HUES6 (cell line): ENCODE measurements at regions not wholly inside any gene's neighbourhood (a gene's known extent, or its start where the extent isn't known, plus 50 kb on each side); places are given as distances from the start of the nearest gene placed in this dataset.

Experiments used
- H3K27ac ChIP-seq: 2 replicates; pipeline ENCODE4 v1.7.0; 2013; ENCODE audit warnings: low read depth, mild to moderate bottlenecking, low read length, inconsistent platforms
- H3K27me3 ChIP-seq: 2 replicates; pipeline ENCODE4 v1.6.1; 2013; ENCODE audit warnings: low read length; ENCODE audit not compliant: control insufficient read depth, insufficient read depth
- H3K36me3 ChIP-seq: 2 replicates; pipeline ENCODE4 v1.6.1; 2013; ENCODE audit warnings: low read length; ENCODE audit not compliant: control insufficient read depth, insufficient read depth
- H3K4me1 ChIP-seq: 2 replicates; pipeline ENCODE4 v1.6.1; 2013; ENCODE audit warnings: low read length; ENCODE audit not compliant: control insufficient read depth, insufficient read depth
- H3K4me3 ChIP-seq: 2 replicates; pipeline ENCODE4 v1.5.1; 2013; ENCODE audit warnings: low read depth, low read length
- H3K9ac ChIP-seq: one replicate; pipeline ENCODE4 v1.6.1; 2013; ENCODE audit warnings: mild to moderate bottlenecking, low read length
- H3K9me3 ChIP-seq: 2 replicates; pipeline ENCODE4 v1.6.1; 2013; ENCODE audit warnings: low read depth, low read length; ENCODE audit not compliant: control insufficient read depth, insufficient read depth

DNA sequence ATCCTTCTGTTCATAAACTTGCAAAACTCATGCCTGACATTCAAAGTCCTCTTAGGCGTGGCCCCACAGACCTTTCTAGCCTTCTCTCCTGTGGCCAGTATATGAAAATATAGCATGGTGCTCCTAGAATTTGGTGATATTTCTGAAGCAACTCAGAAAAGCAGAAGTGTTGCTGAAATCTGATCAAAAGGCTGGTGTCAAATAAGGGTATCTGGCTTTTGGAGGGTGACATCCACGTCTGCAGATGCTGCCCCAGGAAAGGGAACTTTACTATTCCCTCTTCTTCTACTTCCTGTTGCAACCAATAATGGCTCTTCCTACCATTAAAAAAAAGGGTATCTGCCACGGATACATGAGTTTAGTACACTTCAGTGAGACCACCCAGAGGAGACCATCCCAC, 83.9 kb upstream of the RPS6KA3 start:
- no peak overlapping the region for H3K4me3 ChIP-seq
- H3K9me3 ChIP-seq, result no peaks in the 10 kb centered on the region
- no peaks in the 10 kb centered on the region for H3K4me1 ChIP-seq
- no peaks in the 10 kb centered on the region for H3K36me3 ChIP-seq
- no peak overlapping the region for H3K9ac ChIP-seq
- no peak overlapping the region for H3K27ac ChIP-seq
- H3K27me3 ChIP-seq, result peaks cover 15% of the 10 kb centered on the region; the same call in 1 of the 2 replicates

DNA sequence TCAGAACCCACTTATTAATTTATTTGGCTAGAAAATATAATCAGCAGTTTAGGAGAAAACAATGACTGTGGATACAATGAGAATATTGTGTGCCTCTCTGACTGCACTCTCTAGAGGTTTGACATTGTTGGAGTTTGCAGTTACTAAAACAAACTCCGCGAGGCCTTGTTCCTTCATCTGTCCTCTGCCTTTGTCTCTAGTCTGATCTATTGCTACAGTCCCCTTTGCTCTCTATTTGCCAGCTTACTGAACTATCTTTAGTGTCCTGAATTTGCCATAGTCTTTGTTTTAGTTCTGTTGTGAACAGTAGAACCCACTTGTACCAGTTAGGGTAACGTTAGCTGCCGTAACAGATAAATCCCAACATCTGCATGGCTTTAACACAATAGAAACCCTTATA, 81.4 kb upstream of the RPS6KA3 start:
- Histone ChIP-seq H3K27ac (no peak overlapping the region), H3K9me3 (peaks cover 8% of the 10 kb centered on the region)

DNA sequence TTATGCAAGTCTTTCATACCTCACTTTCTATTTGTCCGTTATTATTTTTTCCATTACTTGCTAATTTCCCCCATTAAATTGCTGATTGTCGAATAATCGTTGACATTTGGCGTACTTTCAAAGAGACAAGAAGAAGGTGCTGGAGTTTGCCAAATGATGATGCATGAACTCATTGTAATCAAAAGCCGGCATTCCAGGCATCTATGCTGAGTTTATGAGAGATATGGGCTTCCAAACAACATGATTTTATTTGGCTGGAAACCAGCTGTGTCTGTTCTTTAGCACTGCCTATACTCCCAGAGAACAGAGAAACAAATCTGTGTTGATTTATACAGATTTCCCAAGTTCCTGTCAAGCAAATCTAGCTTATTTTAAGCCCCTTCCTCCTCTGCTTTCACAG, 80.8 kb upstream of the RPS6KA3 start:
- no peak overlapping the region for H3K9ac ChIP-seq
- H3K9me3 ChIP-seq, result peaks cover 8% of the 10 kb centered on the region
- peaks cover 15% of the 10 kb centered on the region; the same call in 1 of the 2 replicates for H3K27me3 ChIP-seq
- no peak overlapping the region for H3K27ac ChIP-seq
- H3K4me3 ChIP-seq, result no peak overlapping the region
- no peaks in the 10 kb centered on the region for H3K36me3 ChIP-seq
- H3K4me1 ChIP-seq, result no peaks in the 10 kb centered on the region

More for the DNA sequence above, 81.4 kb upstream of the RPS6KA3 start:
- Histone ChIP-seq H3K27me3 (peaks cover 15% of the 10 kb centered on the region; the same call in 1 of the 2 replicates), H3K4me3 (no peak overlapping the region), H3K4me1 (no peaks in the 10 kb centered on the region), H3K9ac (no peak overlapping the region), H3K36me3 (no peaks in the 10 kb centered on the region)

DNA sequence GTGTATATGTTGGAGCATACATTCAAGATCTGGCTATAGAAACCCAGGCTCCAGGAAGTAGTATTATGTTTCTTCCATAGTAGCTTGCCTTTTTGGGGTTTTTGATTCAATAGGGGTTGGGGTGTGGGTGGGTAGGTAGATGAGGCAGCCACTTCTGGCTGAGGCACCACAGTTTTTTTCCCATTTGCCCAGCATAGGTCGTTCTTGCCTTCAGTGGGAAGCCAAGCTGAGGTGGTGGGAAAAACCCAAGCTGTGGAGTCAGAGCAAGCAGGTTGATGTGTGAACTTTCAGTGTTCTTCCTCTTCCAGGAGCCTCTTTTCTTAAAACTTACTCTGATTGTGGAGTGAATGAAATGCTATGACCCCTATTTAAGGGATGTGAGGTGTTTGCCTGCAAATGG, 67.0 kb upstream of the RPS6KA3 start:
- Histone ChIP-seq H3K4me3 (no peak overlapping the region), H3K36me3 (no peaks in the 10 kb centered on the region), H3K27ac (no peak overlapping the region), H3K4me1 (peaks cover 24% of the 10 kb centered on the region), H3K9ac (no peak overlapping the region), H3K9me3 (no peaks in the 10 kb centered on the region), H3K27me3 (peaks cover 66% of the 10 kb centered on the region)

DNA sequence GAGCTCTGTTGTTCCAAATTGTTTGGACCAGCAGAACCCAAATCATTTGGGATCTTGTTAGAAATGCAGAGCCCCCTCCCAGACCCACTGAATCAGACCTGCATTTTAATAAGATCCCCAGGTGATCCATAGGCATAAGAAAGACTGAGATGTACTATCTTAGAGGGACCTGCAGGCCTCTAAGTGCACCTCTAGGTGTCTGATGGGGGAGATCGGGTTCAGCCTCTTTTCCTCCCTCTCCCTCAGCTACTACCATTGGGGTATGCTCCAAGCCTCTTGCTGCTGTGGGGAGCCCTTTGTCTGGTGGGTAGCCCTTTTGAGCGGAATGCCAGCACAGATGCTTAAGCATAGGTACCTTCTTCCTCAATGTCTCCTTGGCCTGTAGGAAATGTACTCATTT, 63.8 kb upstream of the RPS6KA3 start:
- Histone ChIP-seq H3K36me3 (no peaks in the 10 kb centered on the region), H3K9me3 (no peaks in the 10 kb centered on the region), H3K9ac (no peak overlapping the region), H3K4me1 (peaks cover 24% of the 10 kb centered on the region), H3K27ac (no peak overlapping the region), H3K27me3 (peaks cover 79% of the 10 kb centered on the region), H3K4me3 (no peak overlapping the region)

GRCh38 chrX:20329435-20329834, 62.7 kb upstream of the RPS6KA3 start:
- H3K27ac ChIP-seq, result no peak overlapping the region
- H3K4me3 ChIP-seq, result no peak overlapping the region
- H3K27me3 ChIP-seq, result peaks cover 80% of the 10 kb centered on the region
- H3K4me1 ChIP-seq, result peaks cover 24% of the 10 kb centered on the region
- H3K9ac ChIP-seq, result no peak overlapping the region
- no peaks in the 10 kb centered on the region for H3K9me3 ChIP-seq
- no peaks in the 10 kb centered on the region for H3K36me3 ChIP-seq

DNA sequence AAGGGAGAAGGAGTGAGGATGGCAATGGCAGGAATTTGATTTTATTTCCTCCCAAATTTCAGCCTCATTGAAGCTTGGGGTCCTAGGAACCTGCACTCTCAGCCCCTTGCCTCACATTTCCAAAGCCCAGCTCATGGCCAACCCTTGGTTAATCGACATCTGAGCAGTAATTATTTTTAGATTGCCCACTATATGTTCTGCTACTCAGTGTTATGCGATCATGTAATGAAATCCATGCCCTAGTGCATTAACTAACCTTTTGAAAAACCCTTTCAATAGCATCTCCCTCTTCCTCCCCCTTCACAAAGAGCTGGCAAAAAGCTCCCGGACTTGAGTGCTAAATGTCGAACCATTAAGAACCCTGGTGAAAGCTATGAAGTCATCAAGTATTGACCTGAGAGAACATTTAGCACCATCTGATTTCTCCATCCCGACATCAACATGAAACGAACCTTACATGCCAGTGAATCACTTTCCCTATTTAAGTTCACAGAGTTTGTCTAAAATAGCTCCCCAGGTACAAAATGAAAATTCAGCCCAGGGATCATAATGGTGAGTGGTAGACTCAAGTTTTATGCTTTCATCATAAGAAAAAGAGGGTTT, 59.2 kb upstream of the RPS6KA3 start:
- no peak overlapping the region for H3K9ac ChIP-seq
- H3K4me3 ChIP-seq, result no peak overlapping the region
- no peak overlapping the region for H3K27ac ChIP-seq
- no peaks in the 10 kb centered on the region for H3K9me3 ChIP-seq
- peaks cover 59% of the 10 kb centered on the region for H3K27me3 ChIP-seq
- peaks cover 6% of the 10 kb centered on the region; the same call in 1 of the 2 replicates for H3K4me1 ChIP-seq
- no peaks in the 10 kb centered on the region for H3K36me3 ChIP-seq

- Histone ChIP-seq H3K27ac (no peak overlapping the region), H3K9me3 (no peaks in the 10 kb centered on the region), H3K4me1 (no peaks in the 10 kb centered on the region), H3K4me3 (no peak overlapping the region), H3K36me3 (no peaks in the 10 kb centered on the region), H3K27me3 (peaks cover 37% of the 10 kb centered on the region; the same call in 1 of the 2 replicates), H3K9ac (no peak overlapping the region)
Measured at GRCh38 chrX:20322887-20323286, 56.2 kb upstream of the RPS6KA3 start.

- Histone ChIP-seq H3K36me3 (no peaks in the 10 kb centered on the region), H3K4me3 (no peak overlapping the region), H3K4me1 (no peaks in the 10 kb centered on the region), H3K9me3 (no peaks in the 10 kb centered on the region), H3K9ac (no peak overlapping the region), H3K27me3 (peaks cover 22% of the 10 kb centered on the region; the same call in 1 of the 2 replicates), H3K27ac (no peak overlapping the region)
Measured at GRCh38 chrX:20320461-20321159, 53.9 kb upstream of the RPS6KA3 start.

GRCh38 chrX:20319054-20319453, 52.3 kb upstream of the RPS6KA3 start:
- Histone ChIP-seq H3K27ac (no peak overlapping the region), H3K4me1 (no peaks in the 10 kb centered on the region), H3K4me3 (no peak overlapping the region), H3K9me3 (no peaks in the 10 kb centered on the region), H3K27me3 (peaks cover 15% of the 10 kb centered on the region; the same call in 1 of the 2 replicates), H3K36me3 (no peaks in the 10 kb centered on the region), H3K9ac (no peak overlapping the region)

DNA sequence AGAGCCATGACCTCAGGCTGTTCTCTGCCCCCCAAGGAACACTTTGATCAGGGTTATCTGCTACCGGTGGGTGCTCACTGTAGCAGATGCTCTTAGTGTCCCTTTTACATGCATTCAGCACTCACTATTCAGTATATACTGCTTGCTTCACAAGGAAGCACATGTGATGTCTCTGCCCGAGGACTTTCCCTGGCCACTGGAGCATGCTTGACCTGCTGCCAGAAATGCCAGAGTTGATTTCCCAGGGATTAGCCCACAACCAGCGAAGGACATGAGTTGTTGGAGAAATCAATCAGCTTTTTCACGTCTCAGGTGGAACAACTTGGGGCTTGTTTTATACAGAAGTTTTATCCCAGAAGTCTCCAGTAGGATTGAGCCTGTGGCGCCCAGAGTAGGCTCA, 51.2 kb upstream of the RPS6KA3 start:
- Histone ChIP-seq H3K27me3 (peaks cover 11% of the 10 kb centered on the region; the same call in 1 of the 2 replicates), H3K4me3 (no peak overlapping the region), H3K4me1 (no peaks in the 10 kb centered on the region), H3K36me3 (no peaks in the 10 kb centered on the region), H3K9me3 (no peaks in the 10 kb centered on the region), H3K9ac (no peak overlapping the region), H3K27ac (no peak overlapping the region)
